Glomerular endothelial cell (primary cell): ENCODE measurements at regions not wholly inside any gene's neighbourhood (a gene's known extent, or its start where the extent isn't known, plus 50 kb on each side); places are given as distances from the start of the nearest gene placed in this dataset.

ENCODE experiments used
- DNase-seq: peaks from one replicate; pipeline ENCODE4 v3.0.0-alpha.2; 2011; ENCODE audit warnings: low read depth, low spot score; ENCODE audit errors: extremely low read depth

- no peak for DNase-seq
Observed at GRCh38 chr13:39232401-39232980, 194.2 kb downstream of the NHLRC3 start.

- DNase-seq = no peak
Observed at GRCh38 chr13:39232999-39233398, 194.7 kb downstream of the NHLRC3 start.

GRCh38 chr13:39233519-39233918 lies 195.3 kb downstream of the NHLRC3 start:
- DNase-seq = no peak

GRCh38 chr13:39244561-39245230 lies 206.4 kb downstream of the NHLRC3 start:
- DNase-seq = no peak

GRCh38 chr13:39245688-39246087 lies 207.4 kb downstream of the NHLRC3 start:
- DNase-seq = no peak

- no peak for DNase-seq
Observed at GRCh38 chr13:39249982-39250381, 211.7 kb downstream of the NHLRC3 start.

- no peak for DNase-seq
Observed at GRCh38 chr13:39250440-39250839, 212.2 kb downstream of the NHLRC3 start.

- DNase-seq = no peak
Observed at GRCh38 chr13:39251340-39251739, 213.1 kb downstream of the NHLRC3 start.

- no peak for DNase-seq
Observed at GRCh38 chr13:39253774-39254173, 215.5 kb downstream of the NHLRC3 start.

GRCh38 chr13:39254601-39255000 lies 216.3 kb downstream of the NHLRC3 start:
- DNase-seq = no peak

GRCh38 chr13:39257642-39258041 lies 219.4 kb downstream of the NHLRC3 start:
- no peak for DNase-seq

- DNase-seq = no peak
Observed at GRCh38 chr13:39259371-39260140, 221.3 kb downstream of the NHLRC3 start.

GRCh38 chr13:39263033-39263432 lies 224.8 kb downstream of the NHLRC3 start:
- peak; percentile 31 for DNase-seq

- no peak for DNase-seq
Observed at GRCh38 chr13:39263531-39263930, 225.3 kb downstream of the NHLRC3 start.

GRCh38 chr13:39266426-39266825 lies 228.2 kb downstream of the NHLRC3 start:
- DNase-seq = no peak

- no peak for DNase-seq
Observed at GRCh38 chr13:39268398-39268797, 230.1 kb downstream of the NHLRC3 start.

- DNase-seq = no peak
Observed at GRCh38 chr13:39269004-39269403, 230.7 kb downstream of the NHLRC3 start.

GRCh38 chr13:39269411-39269810 lies 231.2 kb downstream of the NHLRC3 start:
- no peak for DNase-seq

GRCh38 chr13:39272994-39273393 lies 234.7 kb downstream of the NHLRC3 start:
- no peak for DNase-seq

GRCh38 chr13:39273953-39274738 lies 235.9 kb downstream of the NHLRC3 start:
- DNase-seq = no peak

GRCh38 chr13:39274739-39275325 lies 236.6 kb downstream of the NHLRC3 start:
- no peak for DNase-seq
